NCI-H1417 (cell line): ENCODE measurements at regions not wholly inside any gene's neighbourhood (a gene's known extent, or its start where the extent isn't known, plus 50 kb on each side); places are given as distances from the start of the nearest gene placed in this dataset.

Experiments used
- DNase-seq, 3 experiments: peaks; one replicate each; lab custom pipeline; 2025; lab: John Stamatoyannopoulos, UW

GRCh38 chr6:40340957-40341356, 246.2 kb downstream of the LRFN2 start:
- no peak for DNase-seq

DNA sequence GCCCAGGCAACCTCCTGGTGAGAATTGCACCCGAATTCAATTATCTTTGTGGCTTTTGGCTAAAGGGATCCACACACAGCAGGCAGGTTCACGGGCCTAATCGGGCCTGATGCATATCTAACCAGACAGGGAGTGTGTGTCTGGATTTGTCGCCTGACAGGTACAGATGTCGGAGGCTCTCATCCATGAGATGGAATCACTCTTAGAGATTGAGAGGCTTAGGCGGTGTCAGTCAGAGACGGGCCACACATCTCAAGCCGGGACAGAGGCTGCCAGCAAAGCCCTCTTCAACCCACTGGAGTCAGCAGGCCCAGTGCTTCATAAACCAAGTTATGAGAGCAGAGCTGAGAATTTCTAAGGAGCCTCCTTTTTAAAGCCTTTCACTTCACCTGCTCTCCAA, 247.0 kb downstream of the LRFN2 start:
- DNase-seq, result peak in 1 of 3 experiments; percentile 28

DNA sequence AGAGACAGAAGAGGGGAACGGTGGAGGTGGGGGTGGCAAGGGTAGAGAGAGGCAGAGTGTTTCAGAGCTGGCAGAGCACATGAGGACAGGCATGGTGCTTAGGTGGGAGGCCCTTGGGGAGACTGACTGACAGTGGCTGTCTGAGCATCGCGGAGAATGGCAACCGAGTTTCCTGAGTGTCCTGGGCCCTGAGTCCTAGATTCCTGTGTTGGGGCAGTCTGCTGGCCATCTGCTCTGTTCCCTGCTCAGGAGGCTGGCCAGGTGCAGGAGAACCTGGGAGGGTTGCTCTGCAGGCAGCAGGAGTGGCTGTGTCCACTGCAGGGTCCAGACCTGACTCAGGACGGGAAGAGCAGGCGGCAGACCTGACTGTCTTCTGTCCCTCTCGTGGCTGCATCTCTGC, 248.9 kb downstream of the LRFN2 start:
- DNase-seq, result no peak

GRCh38 chr6:40336940-40337760, 250.0 kb downstream of the LRFN2 start:
- no peak for DNase-seq

GRCh38 chr6:40336296-40336695, 250.9 kb downstream of the LRFN2 start:
- no peak for DNase-seq

GRCh38 chr6:40334496-40335270, 252.5 kb downstream of the LRFN2 start:
- DNase-seq, result no peak

DNA sequence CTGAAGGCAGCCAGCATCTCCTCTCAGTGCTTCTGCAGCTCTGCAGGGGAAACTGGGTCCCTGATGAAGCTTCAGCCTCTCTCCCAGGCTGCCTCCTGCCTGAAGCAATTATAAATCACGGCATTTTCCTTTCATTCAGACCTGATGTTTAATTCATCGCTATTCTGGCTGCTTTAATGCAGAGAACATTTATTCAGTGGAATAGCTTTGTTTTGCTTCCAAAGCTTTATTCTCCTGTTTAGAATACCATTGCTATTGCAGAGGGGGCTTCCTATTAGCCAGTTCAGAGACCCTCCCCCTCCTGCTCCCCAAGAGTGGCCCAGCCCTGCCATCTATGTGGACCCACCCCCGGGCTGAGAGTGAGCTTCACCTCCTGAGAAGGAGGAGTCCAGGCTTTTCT, 255.6 kb downstream of the LRFN2 start:
- peak in 1 of 3 experiments; percentile 32 for DNase-seq

- no peak for DNase-seq
These were observed 256.9 kb downstream of the LRFN2 start for GRCh38 chr6:40330301-40330721.

GRCh38 chr6:40328986-40329545, 258.1 kb downstream of the LRFN2 start:
- no peak for DNase-seq

- DNase-seq, result peak; percentile 70 to 80 (median 72)
These were observed 258.7 kb downstream of the LRFN2 start for GRCh38 chr6:40328386-40328985.

- peak; percentile 46 to 85 (median 64) for DNase-seq
These were observed 260.3 kb downstream of the LRFN2 start for GRCh38 chr6:40326714-40327421.

- DNase-seq, result peak in 2 of 3 experiments; percentile 24 to 27
These were observed 261.4 kb downstream of the LRFN2 start for GRCh38 chr6:40325791-40326190.

DNA sequence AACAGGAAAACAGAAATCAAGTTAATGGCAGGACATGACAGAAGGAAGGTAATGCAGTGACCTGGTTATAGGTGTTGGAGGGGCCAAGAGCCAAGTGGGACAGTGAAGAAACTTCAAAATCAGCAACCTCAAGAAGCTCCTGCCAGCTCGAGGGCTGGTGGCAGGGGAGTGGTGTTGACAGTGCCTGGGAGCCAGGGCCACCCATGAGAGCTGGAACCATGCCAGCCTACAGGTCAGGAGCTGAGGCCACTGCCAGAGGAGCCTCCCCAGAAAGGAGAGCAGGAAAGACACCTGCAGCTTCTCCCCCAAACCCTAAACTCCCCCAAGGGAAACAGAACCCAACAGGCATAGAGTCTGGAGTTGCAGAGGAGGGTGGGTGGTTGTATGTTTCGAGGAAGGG, 262.1 kb downstream of the LRFN2 start:
- DNase-seq, result peak; percentile 21 to 52 (median 23)

- peak in 2 of 3 experiments; percentile 52 to 79 for DNase-seq
These were observed 263.1 kb downstream of the LRFN2 start for GRCh38 chr6:40323881-40324634.

DNA sequence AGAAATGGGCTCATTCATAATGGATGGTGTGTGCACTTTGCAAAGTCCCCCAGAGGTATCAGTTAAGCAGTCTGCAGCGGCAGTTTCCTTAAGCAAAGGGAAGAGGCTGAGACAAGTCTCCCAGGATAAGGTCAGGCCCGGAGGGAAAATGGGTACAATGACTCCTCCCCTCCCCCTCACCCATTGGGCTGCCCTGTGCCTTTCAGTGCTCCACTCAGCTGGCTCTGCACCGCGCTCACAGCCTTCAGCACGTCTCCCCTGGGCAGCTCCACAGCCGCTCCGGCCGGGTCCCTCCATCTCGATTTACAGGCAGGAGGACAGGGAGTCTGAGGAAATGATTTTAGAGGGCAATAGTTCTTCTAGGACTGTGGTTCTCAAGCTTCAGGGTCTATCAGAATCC, 264.8 kb downstream of the LRFN2 start:
- DNase-seq, result no peak

DNA sequence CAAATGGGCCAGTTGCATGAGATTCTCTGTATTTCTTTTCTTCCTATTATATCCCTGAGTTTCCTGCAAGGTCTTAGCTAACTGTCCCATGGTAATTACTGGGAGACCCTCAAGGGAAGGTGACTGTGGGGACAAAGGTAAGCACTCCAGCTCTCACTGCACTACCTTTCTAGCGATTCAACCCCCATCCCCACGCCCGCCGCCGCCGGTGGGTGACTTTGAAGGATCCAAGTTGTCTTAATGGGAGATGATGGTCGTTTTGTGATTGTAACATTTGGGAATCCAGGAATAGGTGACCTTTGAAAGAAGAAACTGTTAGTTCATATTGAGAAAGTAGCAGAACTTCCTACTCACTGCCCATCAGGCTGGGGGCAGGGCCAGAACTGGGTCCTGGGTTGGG, 265.5 kb downstream of the LRFN2 start:
- DNase-seq, result no peak

DNA sequence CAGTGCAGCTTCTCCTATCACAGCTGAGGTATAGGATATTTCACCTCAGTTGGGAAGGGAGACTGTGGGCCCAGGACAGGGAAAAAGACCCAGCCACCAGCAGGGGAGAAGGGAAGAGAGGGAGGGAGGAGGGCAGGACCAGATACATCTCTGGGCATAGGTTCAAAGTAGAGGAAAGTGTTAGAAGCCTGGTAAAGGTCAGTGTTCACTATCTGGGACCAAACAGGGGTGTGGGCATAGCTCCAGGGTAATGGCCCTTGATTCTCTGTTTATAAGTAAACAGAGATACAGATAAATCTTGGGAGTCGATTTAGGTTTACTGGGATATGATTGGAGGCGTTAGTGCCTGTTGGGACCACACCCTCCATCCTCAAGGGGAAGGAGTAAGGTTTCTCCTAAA, 266.2 kb downstream of the LRFN2 start:
- DNase-seq, result no peak

GRCh38 chr6:40320441-40320840, 266.7 kb downstream of the LRFN2 start:
- no peak for DNase-seq

GRCh38 chr6:40319124-40319523, 268.0 kb downstream of the LRFN2 start:
- DNase-seq, result no peak

- DNase-seq, result peak in 1 of 3 experiments; percentile 26
These were observed 272.1 kb downstream of the LRFN2 start for GRCh38 chr6:40315060-40315459.

DNA sequence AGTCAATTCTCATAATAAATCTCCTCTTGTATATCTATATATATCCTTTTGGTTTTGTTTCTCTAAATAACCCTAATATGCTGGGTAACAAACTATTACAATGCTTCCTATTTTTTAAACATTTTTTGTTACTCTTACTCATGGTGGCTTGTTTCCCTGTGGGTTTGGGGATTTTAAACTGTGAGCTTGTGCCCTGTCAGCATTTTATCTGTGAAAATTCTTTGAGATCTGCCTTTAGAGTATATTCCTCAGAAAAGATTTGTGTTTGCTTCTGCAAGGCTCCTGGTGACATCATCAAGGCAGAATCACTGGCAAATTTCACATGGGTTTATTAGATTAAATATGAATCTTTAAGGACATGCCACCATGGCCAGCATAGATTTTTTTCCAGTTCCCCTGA, 273.6 kb downstream of the LRFN2 start:
- no peak for DNase-seq
